Liver (tissue), 8 donors: ENCODE measurements at regions not wholly inside any gene's neighbourhood (a gene's known extent, or its start where the extent isn't known, plus 50 kb on each side); places are given as distances from the start of the nearest gene placed in this dataset.

ENCODE experiments used
- DNase-seq: peaks from one replicate; pipeline ENCODE4 v3.0.0-alpha.2; 2017; ENCODE audit warnings: low spot score
- H3K27ac ChIP-seq, 2 donors: one replicate each; pipeline ENCODE4 v1.7.0; 2013; ENCODE audit warnings: inconsistent platforms in 2 of 2, low read length in 2 of 2, control low read depth in 1 of 2, low read depth in 1 of 2, mild to moderate bottlenecking in 1 of 2
- H3K27me3 ChIP-seq, 4 donors: one replicate each; pipeline versions ENCODE4 v1.6.1 to v1.7.0; 2013; ENCODE audit warnings: low read length in 3 of 4, inconsistent platforms in 1 of 4, mild to moderate bottlenecking in 1 of 4, moderate library complexity in 1 of 4; ENCODE audit not compliant: control insufficient read depth in 4 of 4, insufficient read depth in 4 of 4
- H3K36me3 ChIP-seq, 4 donors: one replicate each; pipeline versions ENCODE4 v1.6.1 to v1.7.0; 2013; ENCODE audit warnings: low read length in 3 of 4, mild to moderate bottlenecking in 3 of 4, low read depth in 1 of 4, moderate library complexity in 1 of 4; ENCODE audit not compliant: control insufficient read depth in 4 of 4, insufficient read depth in 3 of 4
- H3K4me1 ChIP-seq, 4 donors: one replicate each; pipeline versions ENCODE4 v1.6.1 to v1.7.0; 2013; ENCODE audit warnings: low read length in 3 of 4, mild to moderate bottlenecking in 3 of 4, moderate library complexity in 1 of 4; ENCODE audit not compliant: control insufficient read depth in 4 of 4, insufficient read depth in 4 of 4
- H3K4me3 ChIP-seq, 3 donors: one replicate each; pipeline versions ENCODE4 v1.6.1 to v1.7.0; 2013; ENCODE audit warnings: low read length in 3 of 3, control low read depth in 1 of 3, low read depth in 1 of 3, mild to moderate bottlenecking in 1 of 3
- H3K9ac ChIP-seq, 2 donors: one replicate each; pipeline ENCODE4 v1.7.0; 2013; ENCODE audit warnings: low read length in 2 of 2, mild to moderate bottlenecking in 2 of 2, moderate library complexity in 2 of 2, control low read depth in 1 of 2, low read depth in 1 of 2
- H3K9me3 ChIP-seq, 4 donors: one replicate each; pipeline versions ENCODE4 v1.6.1 to v1.7.0; 2013; ENCODE audit warnings: low read length in 3 of 4; ENCODE audit not compliant: control insufficient read depth in 4 of 4
- EGR1 ChIP-seq, 2 donors: IDR thresholded peaks; 2 replicates each; pipeline ENCODE4 v1.6.1; 2016 to 2018; ENCODE audit warnings: antibody characterized with exemption in 2 of 2, low read depth in 2 of 2
- FOXA1 ChIP-seq: IDR thresholded peaks from 2 replicates; pipeline ENCODE4 v1.6.1; 2016; ENCODE audit warnings: antibody characterized with exemption
- FOXA2 ChIP-seq: IDR thresholded peaks from 2 replicates; pipeline ENCODE4 v1.6.1; 2016; ENCODE audit warnings: antibody characterized with exemption
- GABPA ChIP-seq, 2 donors: IDR thresholded peaks in 1 of 2; conservative IDR thresholded peaks in 1 of 2; 2 replicates each; pipeline ENCODE4 v1.6.1; 2016; ENCODE audit warnings: antibody characterized with exemption in 2 of 2, mild to moderate bottlenecking in 1 of 2, moderate library complexity in 1 of 2
- HNF4A ChIP-seq, 2 donors: conservative IDR thresholded peaks; 2 replicates each; pipeline ENCODE4 v1.6.1; 2016; ENCODE audit warnings: antibody characterized with exemption in 2 of 2, mild to moderate bottlenecking in 2 of 2
- HNF4G ChIP-seq: IDR thresholded peaks from 2 replicates; pipeline ENCODE4 v1.6.1; 2016; ENCODE audit warnings: antibody characterized with exemption
- JUND ChIP-seq, 2 donors: IDR thresholded peaks; 2 replicates each; pipeline ENCODE4 v1.6.1; 2016; ENCODE audit warnings: antibody characterized with exemption in 2 of 2
- NR2F2 ChIP-seq: IDR thresholded peaks from 2 replicates; pipeline ENCODE4 v1.6.1; 2016; ENCODE audit warnings: antibody characterized with exemption
- RAD21 ChIP-seq, 2 donors: IDR thresholded peaks; 2 replicates each; pipeline ENCODE4 v1.6.1; 2016; ENCODE audit warnings: antibody characterized with exemption in 2 of 2, mild to moderate bottlenecking in 2 of 2
- RXRA ChIP-seq, 2 donors: IDR thresholded peaks; 2 replicates each; pipeline ENCODE4 v1.6.1; 2017 to 2018; ENCODE audit warnings: antibody characterized with exemption in 2 of 2, mild to moderate bottlenecking in 1 of 2
- SP1 ChIP-seq: IDR thresholded peaks from 2 replicates; pipeline ENCODE4 v1.6.1; 2018; ENCODE audit warnings: antibody characterized with exemption, mild to moderate bottlenecking
- TAF1 ChIP-seq: conservative IDR thresholded peaks from 2 replicates; pipeline ENCODE4 v1.6.1; 2016; ENCODE audit warnings: antibody characterized with exemption, mild to moderate bottlenecking
- YY1 ChIP-seq: IDR thresholded peaks from 2 replicates; pipeline ENCODE4 v1.6.1; 2016; ENCODE audit warnings: antibody characterized with exemption, mild to moderate bottlenecking
- WGBS: extraction: QIAGEN DNeasy Blood & Tissue Kit; methylation state at CpG from one replicate; pipeline ENCODE4 v1.1.7; 2013; 5-methylcytosine and 5-hydroxymethylcytosine counted together
- TF ChIP-seq, protein P1 (sequence below): IDR thresholded peaks from 2 replicates; pipeline ENCODE4 v1.6.1; 2016; ENCODE audit warnings: antibody characterized with exemption, mild to moderate bottlenecking
- TF ChIP-seq, protein P2 (sequence below): fragments of 150-350 bp; IDR thresholded peaks from 2 replicates; pipeline ENCODE4 v1.5.1; 2017; ENCODE audit warnings: improper control_type of control experiment, low read depth, low read length; ENCODE audit not compliant: missing input control
- TF ChIP-seq, protein P3 (sequence below): IDR thresholded peaks from 2 replicates; pipeline ENCODE4 v1.6.1; 2016; ENCODE audit warnings: antibody characterized with exemption
- donor health status: healthy.
- donor health status: healthy.
- donor health status: healthy.
- donor health status: healthy.
- donor health status: healthy.

DNA sequence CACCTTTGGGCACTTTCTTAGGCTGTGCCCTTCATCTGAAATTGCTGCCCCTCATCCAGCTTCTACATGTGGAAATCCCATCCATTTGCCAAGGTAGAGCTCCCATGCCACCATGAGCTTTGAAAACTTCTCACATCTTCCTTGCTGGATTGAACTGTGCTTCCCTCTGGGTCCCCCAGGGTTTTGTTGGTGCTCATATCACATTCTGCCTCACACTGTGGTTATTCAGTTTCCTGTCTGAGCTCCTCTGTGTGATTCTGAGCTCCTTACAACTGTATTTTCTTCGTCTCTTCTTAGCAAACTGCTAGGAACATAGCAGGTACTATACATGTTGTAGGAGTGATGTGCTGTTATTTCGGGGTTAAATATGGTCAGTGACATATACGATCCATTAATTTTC is 74.9 kb upstream of the KL start:
- no peak overlapping the region for H3K4me3 ChIP-seq

GRCh38 chr13:32946558-32946957 is 69.7 kb upstream of the KL start:
- no peaks in the 10 kb centered on the region for H3K36me3 ChIP-seq
- no peak for TF ChIP-seq GABPA (IDR thresholded peaks at IDR 0.05 in 1 of 2, conservative IDR thresholded peaks at IDR 0.05 in 1 of 2)
- TF ChIP-seq YY1: no peak
- TF ChIP-seq RXRA (IDR thresholded peaks at IDR 0.05): no peak
- TF ChIP-seq, protein P1, sequence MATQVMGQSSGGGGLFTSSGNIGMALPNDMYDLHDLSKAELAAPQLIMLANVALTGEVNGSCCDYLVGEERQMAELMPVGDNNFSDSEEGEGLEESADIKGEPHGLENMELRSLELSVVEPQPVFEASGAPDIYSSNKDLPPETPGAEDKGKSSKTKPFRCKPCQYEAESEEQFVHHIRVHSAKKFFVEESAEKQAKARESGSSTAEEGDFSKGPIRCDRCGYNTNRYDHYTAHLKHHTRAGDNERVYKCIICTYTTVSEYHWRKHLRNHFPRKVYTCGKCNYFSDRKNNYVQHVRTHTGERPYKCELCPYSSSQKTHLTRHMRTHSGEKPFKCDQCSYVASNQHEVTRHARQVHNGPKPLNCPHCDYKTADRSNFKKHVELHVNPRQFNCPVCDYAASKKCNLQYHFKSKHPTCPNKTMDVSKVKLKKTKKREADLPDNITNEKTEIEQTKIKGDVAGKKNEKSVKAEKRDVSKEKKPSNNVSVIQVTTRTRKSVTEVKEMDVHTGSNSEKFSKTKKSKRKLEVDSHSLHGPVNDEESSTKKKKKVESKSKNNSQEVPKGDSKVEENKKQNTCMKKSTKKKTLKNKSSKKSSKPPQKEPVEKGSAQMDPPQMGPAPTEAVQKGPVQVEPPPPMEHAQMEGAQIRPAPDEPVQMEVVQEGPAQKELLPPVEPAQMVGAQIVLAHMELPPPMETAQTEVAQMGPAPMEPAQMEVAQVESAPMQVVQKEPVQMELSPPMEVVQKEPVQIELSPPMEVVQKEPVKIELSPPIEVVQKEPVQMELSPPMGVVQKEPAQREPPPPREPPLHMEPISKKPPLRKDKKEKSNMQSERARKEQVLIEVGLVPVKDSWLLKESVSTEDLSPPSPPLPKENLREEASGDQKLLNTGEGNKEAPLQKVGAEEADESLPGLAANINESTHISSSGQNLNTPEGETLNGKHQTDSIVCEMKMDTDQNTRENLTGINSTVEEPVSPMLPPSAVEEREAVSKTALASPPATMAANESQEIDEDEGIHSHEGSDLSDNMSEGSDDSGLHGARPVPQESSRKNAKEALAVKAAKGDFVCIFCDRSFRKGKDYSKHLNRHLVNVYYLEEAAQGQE: no peak
- no peak for TF ChIP-seq NR2F2
- no peak for TF ChIP-seq HNF4G
- no peak for TF ChIP-seq EGR1 (IDR thresholded peaks at IDR 0.05; ENCODE audit: low read depth in 2 of 2)
- TF ChIP-seq FOXA2: no peak
- no peak for TF ChIP-seq HNF4A (conservative IDR thresholded peaks at IDR 0.05)
- TF ChIP-seq, protein P2, sequence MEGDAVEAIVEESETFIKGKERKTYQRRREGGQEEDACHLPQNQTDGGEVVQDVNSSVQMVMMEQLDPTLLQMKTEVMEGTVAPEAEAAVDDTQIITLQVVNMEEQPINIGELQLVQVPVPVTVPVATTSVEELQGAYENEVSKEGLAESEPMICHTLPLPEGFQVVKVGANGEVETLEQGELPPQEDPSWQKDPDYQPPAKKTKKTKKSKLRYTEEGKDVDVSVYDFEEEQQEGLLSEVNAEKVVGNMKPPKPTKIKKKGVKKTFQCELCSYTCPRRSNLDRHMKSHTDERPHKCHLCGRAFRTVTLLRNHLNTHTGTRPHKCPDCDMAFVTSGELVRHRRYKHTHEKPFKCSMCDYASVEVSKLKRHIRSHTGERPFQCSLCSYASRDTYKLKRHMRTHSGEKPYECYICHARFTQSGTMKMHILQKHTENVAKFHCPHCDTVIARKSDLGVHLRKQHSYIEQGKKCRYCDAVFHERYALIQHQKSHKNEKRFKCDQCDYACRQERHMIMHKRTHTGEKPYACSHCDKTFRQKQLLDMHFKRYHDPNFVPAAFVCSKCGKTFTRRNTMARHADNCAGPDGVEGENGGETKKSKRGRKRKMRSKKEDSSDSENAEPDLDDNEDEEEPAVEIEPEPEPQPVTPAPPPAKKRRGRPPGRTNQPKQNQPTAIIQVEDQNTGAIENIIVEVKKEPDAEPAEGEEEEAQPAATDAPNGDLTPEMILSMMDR: no peak
- TF ChIP-seq RAD21 (IDR thresholded peaks at IDR 0.05): no peak
- no peak for TF ChIP-seq TAF1
- TF ChIP-seq, protein P3, sequence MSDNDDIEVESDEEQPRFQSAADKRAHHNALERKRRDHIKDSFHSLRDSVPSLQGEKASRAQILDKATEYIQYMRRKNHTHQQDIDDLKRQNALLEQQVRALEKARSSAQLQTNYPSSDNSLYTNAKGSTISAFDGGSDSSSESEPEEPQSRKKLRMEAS: no peak
- no peak for TF ChIP-seq SP1
- TF ChIP-seq JUND (IDR thresholded peaks at IDR 0.05): no peak
- TF ChIP-seq FOXA1: no peak
- no peaks in the 10 kb centered on the region for H3K4me1 ChIP-seq
- H3K9me3 ChIP-seq: peaks cover 0 to 2% (median 0%) of the 10 kb centered on the region in 4 donors
- no peak for DNase-seq
- H3K27ac ChIP-seq: no peak overlapping the region
- 91% methylated on average over 5 of the region's 5 CpGs for WGBS
- peaks cover 0 to 2% (median 0%) of the 10 kb centered on the region in 4 donors for H3K27me3 ChIP-seq
- no peak overlapping the region for H3K4me3 ChIP-seq
- no peak overlapping the region for H3K9ac ChIP-seq

More for the DNA sequence above, 74.9 kb upstream of the KL start:
- Histone ChIP-seq H3K9me3 (no peaks in the 10 kb centered on the region), H3K9ac (no peak overlapping the region), H3K4me1 (no peaks in the 10 kb centered on the region), H3K36me3 (no peaks in the 10 kb centered on the region), H3K27me3 (peaks cover 0 to 2% (median 0%) of the 10 kb centered on the region in 4 donors), H3K27ac (no peak overlapping the region)
- WGBS: 80% methylated on average over 3 of the region's 3 CpGs
- DNase-seq: no peak
- TF ChIP-seq, protein P3: no peak
- TF ChIP-seq HNF4A (conservative IDR thresholded peaks at IDR 0.05): no peak
- TF ChIP-seq NR2F2: no peak
- no peak for TF ChIP-seq TAF1
